Esophagus muscularis mucosa (tissue), 3 donors: ENCODE measurements at regions not wholly inside any gene's neighbourhood (a gene's known extent, or its start where the extent isn't known, plus 50 kb on each side); places are given as distances from the start of the nearest gene placed in this dataset.

Source experiments
- CTCF ChIP-seq, 3 experiments: fragments of 200-600 bp in 2 of 3; fragments of 450-650 bp in 1 of 3; sonication (generic) in 2 of 3; IDR thresholded peaks; one replicate each; pipeline ENCODE4 v1.5.1; 2017 to 2019; ENCODE audit warnings: antibody characterized with exemption in 3 of 3, mild to moderate bottlenecking in 2 of 3, moderate library complexity in 1 of 3
- POLR2A ChIP-seq: fragments of 450-650 bp; IDR thresholded peaks from one replicate; pipeline ENCODE4 v1.6.1; 2017; ENCODE audit warnings: antibody characterized with exemption, moderate library complexity, mild to moderate bottlenecking, low read depth

DNA sequence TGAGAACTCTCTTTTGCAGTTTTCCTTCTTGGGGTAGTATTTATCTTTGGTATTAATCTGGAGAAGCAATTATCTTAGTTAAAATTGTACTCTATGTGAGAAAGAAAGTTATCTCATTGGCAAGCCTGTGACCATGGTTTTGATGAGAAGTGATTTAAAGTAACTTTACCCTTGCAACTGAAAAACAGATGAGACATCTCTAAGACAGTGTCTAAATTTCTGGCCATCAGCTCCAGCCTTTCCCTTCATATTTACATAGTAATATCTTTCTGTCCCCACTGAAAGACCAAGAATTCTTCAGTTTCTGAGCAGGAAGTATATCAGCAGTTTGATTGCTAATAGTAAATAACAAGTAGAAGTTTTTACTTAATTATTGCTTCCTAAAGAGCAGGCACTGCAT, 386.1 kb upstream of the SYNCRIP start:
- TF ChIP-seq CTCF (IDR thresholded peaks at IDR 0.05): no peak
- no peak for TF ChIP-seq POLR2A
